ENCODE measurements at regions not wholly inside any gene's neighbourhood (a gene's known extent, or its start where the extent isn't known, plus 50 kb on each side); places are given as distances from the start of the nearest gene placed in this dataset.

GRCh38 chr20:57977569-57977968, 250.9 kb downstream of the ANKRD60 start:
- Histone ChIP-seq H4K91ac (ENCODE audit: insufficient read depth, low read depth, low read length) (no peak overlapping the region), H2BK20ac (ENCODE audit: low read depth, low read length) (no peak overlapping the region), H2BK120ac (ENCODE audit: low read depth, low read length) (no peak overlapping the region), H3K4me2 (ENCODE audit: low read depth, low read length) (no peak overlapping the region), H2AK5ac (ENCODE audit: low read depth, low read length) (no peak overlapping the region), H3K18ac (ENCODE audit: low read depth, low read length) (no peak overlapping the region), H3K4me1 (ENCODE audit: control insufficient read depth, insufficient read depth, low read length) (no peaks in the 10 kb centered on the region), H3K79me1 (ENCODE audit: low read depth in 1 of 2, low read length in 2 of 2) (no peaks in the 10 kb centered on the region), H2AFZ (replicated peaks; ENCODE audit: low read length, poor library complexity) (no peak overlapping the region), H3K4ac (ENCODE audit: low read depth, low read length) (no peak overlapping the region), H2BK15ac (ENCODE audit: low read depth, low read length) (no peak overlapping the region), H4K20me1 (ENCODE audit: insufficient read depth, low read length) (no peaks in the 10 kb centered on the region), H3K23ac (ENCODE audit: low read depth, low read length) (no peak overlapping the region), H3K9ac (ENCODE audit: low read depth, low read length) (no peak overlapping the region), H3K27me3 (ENCODE audit: control insufficient read depth, insufficient read depth, low read length) (peaks cover 2% of the 10 kb centered on the region; the same call in 1 of the 2 replicates), H4K5ac (ENCODE audit: low read depth, low read length) (no peak overlapping the region), H4K8ac (ENCODE audit: low read depth in 2 of 2, low read length in 2 of 2) (no peak overlapping the region), H3K9me3 (ENCODE audit: control insufficient read depth, insufficient read depth, low read length) (no peaks in the 10 kb centered on the region), H3K4me3 (ENCODE audit: insufficient read depth, low read depth, low read length) (no peak overlapping the region), H3K56ac (ENCODE audit: extremely low read depth, insufficient read depth, low read length) (no peak overlapping the region), H3K9me1 (ENCODE audit: insufficient read depth, low read length) (no peaks in the 10 kb centered on the region), H2AK9ac (replicated peaks; ENCODE audit: low read depth, low read length, poor library complexity) (no peak overlapping the region), H3K14ac (replicated peaks; ENCODE audit: low read depth, low read length) (no peak overlapping the region), H2BK5ac (ENCODE audit: low read depth, low read length, poor library complexity, severe bottlenecking) (no peak overlapping the region), H3K36me3 (ENCODE audit: control insufficient read depth, insufficient read depth, low read length) (no peaks in the 10 kb centered on the region), H3K27ac (ENCODE audit: insufficient read depth, low read length) (no peak overlapping the region)
- ChIA-PET POLR2A (ENCODE audit: unreplicated experiment) (no interaction called here), CTCF (interaction anchor here (0.6 kb wide), 1 partner anchor 994 kb away, joined by 3 read pairs; no protein-coding TSS in a partner anchor)
- TF ChIP-seq RAD21 (IDR thresholded peaks at IDR 0.05; ENCODE audit: low read length) (no peak), RCOR1 (IDR thresholded peaks at IDR 0.05; ENCODE audit: insufficient replicate concordance, low read length) (no peak), CTCF (conservative IDR thresholded peaks at IDR 0.05; ENCODE audit: low read depth, low read length) (no peak), CEBPB (IDR thresholded peaks at IDR 0.05; ENCODE audit: low read depth, low read length) (no peak), USF2 (IDR thresholded peaks at IDR 0.05; ENCODE audit: low read depth, low read length) (no peak)
- no TSS peak for BruUV-seq (replicated peaks)
- in situ Hi-C loops (cut with MboI; ENCODE audit: low sequenced_read_pairs) (no loop called here), intact Hi-C loops (cut with micrococcal nuclease) (no loop called here), dilution Hi-C loops (cut with HindIII; ENCODE audit: low sequenced_read_pairs, unreplicated experiment) (no loop called here)
- DNase-seq (no peak), ATAC-seq (ENCODE audit: low read depth) (no peak)
- WGBS, 2 experiments (ENCODE audit: extremely low coverage in 2 of 2, insufficient read length in 1 of 2): 65 to 100% methylated on average over 2 to 4 of the region's 7 CpGs

Measured in IMR-90 (cell line).